GM18507 (cell line): ENCODE measurements at regions not wholly inside any gene's neighbourhood (a gene's known extent, or its start where the extent isn't known, plus 50 kb on each side); places are given as distances from the start of the nearest gene placed in this dataset.
A peak's percentile ranks its signal among the peaks of the same experiment; 100 is the strongest.
"Not testable (repeated sequence)": the region's sequence is repeated elsewhere in the genome, so short reads cannot be mapped to it uniquely, and the experiment has no call there.

ENCODE experiments used
- DNase-seq: peaks from one replicate; pipeline ENCODE4 v3.0.0; 2011; ENCODE audit warnings: low read depth; ENCODE audit not compliant: insufficient read length; ENCODE audit errors: extremely low spot score
- FAIRE-seq: peaks from 2 replicates; lab custom pipeline; 2011; peaks lifted over from hg19 to GRCh38; lab: Jason Lieb, UNC

DNA sequence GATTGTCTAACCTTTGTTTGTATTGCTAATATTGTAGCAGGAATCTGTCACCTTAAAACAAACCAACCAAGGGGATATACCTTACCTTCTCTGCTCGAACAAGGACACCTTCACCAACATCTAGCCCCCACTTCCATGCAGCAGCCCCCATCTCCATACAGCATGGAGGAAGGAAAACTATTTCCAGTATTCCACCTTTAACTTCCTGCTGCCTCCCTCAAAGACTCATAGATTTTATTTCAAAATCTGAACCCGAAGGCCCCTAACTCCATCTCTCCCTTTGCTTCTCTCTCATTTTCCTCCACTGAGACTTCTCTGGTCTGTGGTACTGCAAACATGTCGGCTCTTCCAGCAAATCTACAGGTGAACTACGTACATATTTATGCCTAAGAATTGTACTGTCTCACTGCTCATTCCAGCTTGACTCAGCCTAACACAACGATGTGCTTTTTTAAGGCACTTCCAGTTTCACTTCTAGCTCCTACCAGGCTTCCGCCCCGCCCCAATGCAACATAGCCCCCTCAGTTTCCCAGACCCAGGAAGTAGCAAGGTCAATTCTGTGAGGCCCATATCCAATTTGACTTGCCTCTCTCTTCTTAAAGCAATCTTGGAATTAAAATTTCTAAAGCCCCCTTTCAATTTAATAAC lies 70.7 kb upstream of the RNF38 start:
- peak; percentile 65 for DNase-seq
- peak; percentile 97 for FAIRE-seq

DNA sequence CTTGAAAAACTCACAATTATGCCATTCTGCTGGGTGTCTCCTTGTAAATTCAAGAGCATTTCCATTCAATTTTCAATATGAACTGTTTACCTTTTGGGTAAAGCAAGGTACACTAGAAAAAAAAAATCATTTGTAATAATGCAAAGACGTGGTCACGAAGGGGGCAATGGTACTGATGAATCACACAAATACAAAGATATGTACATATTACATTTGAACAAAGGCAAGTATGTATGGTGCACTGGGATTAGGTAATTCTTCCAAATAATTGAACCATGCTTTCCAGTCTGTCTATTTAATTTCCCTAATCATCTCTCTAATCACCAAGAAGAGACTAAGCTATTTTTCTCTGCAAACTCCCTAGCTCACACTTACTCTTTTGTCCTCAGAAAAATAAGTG lies 63.4 kb upstream of the RNF38 start:
- no peak for FAIRE-seq

DNA sequence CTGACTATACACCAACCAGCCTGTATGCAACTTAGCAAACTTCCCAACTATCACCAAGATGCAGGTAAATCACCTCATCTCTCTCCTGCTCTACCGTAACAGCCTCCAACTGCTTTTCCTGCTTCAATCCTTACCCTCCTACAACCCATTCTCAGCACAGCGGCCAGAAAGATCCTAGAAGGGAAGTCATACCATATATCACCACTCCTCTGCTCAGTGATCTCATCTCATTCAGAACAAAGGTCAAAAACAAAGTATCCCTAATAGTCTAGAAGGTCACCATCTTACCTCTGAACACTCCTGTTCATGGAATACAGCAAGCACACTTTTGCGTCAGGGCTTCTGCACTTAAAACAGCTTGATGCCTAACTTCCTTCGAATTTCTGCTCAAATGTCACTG lies 62.2 kb upstream of the RNF38 start:
- no peak for DNase-seq
- no peak for FAIRE-seq

More for the DNA sequence above, 63.4 kb upstream of the RNF38 start:
- no peak for DNase-seq

DNA sequence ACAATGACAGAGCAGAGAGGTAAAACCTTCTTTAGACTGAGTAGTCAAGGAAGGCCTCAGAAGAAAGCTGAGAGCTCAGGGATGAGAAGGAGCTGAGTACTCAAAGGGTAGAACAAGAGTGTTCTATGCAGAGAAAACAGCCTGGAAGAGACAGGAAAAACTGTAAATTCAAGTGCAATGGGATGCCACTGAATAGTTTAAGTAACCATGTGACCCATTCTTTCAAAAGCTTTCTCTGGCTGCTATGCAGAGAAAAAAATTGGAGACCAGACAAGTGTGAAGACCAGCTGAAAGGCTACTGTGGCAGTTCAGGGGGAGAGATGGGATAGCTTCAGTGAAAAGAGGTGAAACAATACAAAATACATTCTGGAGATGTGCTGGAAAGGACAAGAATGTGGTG lies 61.3 kb upstream of the RNF38 start:
- FAIRE-seq = no peak
- no peak for DNase-seq

DNA sequence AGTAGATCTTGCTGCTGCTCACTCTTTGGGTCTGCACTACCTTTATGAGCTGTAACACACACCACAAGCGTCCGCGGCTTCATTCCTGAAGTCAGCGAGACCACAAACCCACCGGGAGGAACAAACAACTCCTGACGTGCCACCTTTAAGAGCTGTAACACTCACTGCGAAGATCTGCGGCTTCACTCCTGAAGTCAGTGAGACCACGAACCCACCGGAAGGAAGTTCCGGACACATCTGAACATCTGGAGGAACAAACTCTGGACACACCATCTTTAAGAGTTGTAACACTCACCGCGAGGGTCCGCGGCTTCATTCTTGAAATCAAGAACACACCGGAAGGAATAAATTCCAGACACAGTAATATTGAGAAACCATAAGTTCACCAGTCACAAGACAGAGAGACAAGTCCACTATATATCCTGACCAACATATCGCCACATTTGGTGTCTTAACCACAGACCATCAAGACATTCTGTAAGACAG lies 58.4 kb upstream of the RNF38 start:
- FAIRE-seq = peak; percentile 86
- DNase-seq = not testable (repeated sequence)

DNA sequence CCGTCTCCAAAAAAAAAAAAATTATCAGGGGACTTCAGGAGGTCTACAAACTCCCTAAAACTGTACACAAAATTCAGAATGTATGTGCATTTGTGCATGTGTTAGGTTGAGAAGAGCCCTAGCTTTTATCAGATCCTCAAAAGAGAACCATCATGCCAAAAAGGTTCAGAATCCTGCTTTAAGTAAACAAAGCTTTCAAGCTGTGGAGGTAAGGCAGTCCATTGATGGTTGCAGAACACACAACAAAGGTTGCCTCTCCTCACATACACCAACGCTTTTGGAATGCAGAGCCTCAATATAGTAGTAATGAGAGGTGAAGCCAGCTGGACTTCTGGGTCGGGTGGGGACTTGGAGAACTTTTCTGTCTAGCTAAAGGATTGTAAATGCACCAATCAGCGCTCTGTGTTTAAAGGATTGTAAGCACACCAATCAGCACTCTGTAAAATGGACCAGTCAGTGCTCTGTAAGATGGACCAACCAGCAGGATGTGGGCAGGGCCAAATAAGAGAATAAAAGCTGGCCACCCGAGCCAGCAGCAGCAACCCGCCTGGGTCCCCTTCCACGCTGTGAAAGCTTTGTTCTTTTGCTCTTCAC lies 57.9 kb upstream of the RNF38 start:
- DNase-seq (no peak), FAIRE-seq (no peak)

DNA sequence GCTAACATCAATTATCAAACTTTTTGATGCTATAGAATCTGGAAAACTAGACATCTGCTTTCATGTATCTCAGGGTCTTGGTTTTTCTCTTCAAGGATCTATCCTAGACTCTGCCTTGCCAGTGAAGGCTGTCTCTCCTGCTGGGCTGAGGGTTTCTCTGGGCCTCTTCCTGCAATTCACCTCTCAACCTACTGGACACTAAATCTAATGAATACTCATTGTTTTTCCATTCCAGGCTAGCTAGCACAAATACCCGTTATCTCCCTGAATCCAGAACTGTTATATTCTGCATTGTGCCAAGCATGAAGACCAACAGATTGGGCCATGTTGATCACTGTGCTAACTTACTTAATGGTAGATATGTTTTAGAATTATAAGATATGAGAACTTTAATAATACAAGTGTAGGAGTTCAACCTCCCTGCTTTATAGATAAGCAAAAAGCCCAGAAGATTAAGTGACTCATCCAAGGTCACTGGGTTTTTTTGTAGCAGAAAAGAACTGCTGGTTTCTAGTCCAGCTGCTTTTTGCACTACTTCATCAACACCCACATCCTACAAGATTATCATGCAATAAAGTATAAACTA lies 56.5 kb upstream of the RNF38 start:
- DNase-seq (no peak), FAIRE-seq (no peak)

DNA sequence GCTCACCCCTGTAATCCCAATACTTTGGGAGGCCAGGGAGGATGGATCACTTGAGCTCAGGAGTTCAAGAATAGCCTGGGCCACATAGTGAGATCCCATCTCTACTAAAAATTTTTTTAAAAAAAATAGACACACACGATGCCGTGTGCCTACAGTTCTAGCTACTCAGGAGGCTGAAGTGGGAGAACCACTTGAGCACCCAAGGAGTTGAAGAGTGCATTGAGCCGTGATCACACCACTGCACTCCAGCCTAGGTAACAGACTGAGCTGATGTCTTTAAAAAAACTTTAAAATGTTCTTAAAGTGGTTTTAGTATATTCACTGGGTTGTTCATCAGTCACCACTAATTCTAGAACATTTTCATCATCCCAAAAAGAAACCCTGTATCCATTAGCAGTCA lies 51.9 kb upstream of the RNF38 start:
- DNase-seq (no peak), FAIRE-seq (no peak)

DNA sequence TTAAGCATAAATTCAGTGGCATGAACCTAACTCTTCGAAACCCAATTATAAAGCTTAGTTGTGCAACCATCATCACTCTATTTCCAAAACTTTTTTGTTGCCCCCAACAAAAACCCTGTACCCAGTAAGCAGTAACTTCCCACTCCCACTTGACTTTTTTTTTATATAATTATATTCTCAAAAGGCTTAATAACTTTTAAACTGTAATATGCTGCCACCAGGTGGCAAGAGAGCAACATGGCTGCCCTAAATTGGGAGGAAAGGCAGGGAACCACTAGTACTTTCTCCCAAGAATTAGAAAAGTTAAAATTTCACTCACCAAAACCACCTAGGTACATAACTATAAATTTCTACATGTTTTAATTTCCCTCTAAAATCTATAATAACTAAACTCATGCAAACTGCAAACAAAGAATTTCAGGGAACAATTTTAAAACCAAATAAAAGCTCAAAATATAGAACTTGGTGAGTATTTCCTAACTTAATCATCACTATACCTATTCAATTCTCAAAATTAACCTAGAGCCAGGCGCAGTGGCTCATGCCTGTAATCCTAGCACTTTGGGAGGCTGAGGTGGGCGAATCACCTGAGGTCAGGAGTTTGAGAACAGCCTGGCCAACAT lies 50.2 kb upstream of the RNF38 start:
- DNase-seq = no peak
- FAIRE-seq = peak; percentile 59
